ENCODE measurements at regions not wholly inside any gene's neighbourhood (a gene's known extent, or its start where the extent isn't known, plus 50 kb on each side); places are given as distances from the start of the nearest gene placed in this dataset.
"Not testable (repeated sequence)": the region's sequence is repeated elsewhere in the genome, so short reads cannot be mapped to it uniquely, and the experiment has no call there.

- not testable (repeated sequence) for TF ChIP-seq POLR2A (IDR thresholded peaks at IDR 0.05; ENCODE audit: low read depth); EP300 (IDR thresholded peaks at IDR 0.05)
Measured at GRCh38 chr7:67497914-67498313, 501.3 kb downstream of the TYW1 start.

Measured in esophagus muscularis mucosa (tissue), 2 donors.